ENCODE measurements at regions not wholly inside any gene's neighbourhood (a gene's known extent, or its start where the extent isn't known, plus 50 kb on each side); places are given as distances from the start of the nearest gene placed in this dataset.
"Not testable (repeated sequence)": the region's sequence is repeated elsewhere in the genome, so short reads cannot be mapped to it uniquely, and the experiment has no call there.

GRCh38 chr13:23074075-23074828 lies 106.5 kb upstream of the SGCG start:
- no peak overlapping the region for H3K27ac ChIP-seq (ENCODE audit: low read depth, low read length)
- H3K9ac ChIP-seq (ENCODE audit: low read depth in 1 of 2, low read length in 2 of 2): no peak overlapping the region
- H3K36me3 ChIP-seq (ENCODE audit: control insufficient read depth in 1 of 2, insufficient read depth in 2 of 2, low read length in 2 of 2): no peaks in the 10 kb centered on the region
- no peak overlapping the region for H3K4me3 ChIP-seq (ENCODE audit: low read depth in 1 of 2, low read length in 2 of 2)
- peaks cover 0 to 3% of the 10 kb centered on the region in 2 donors for H3K9me3 ChIP-seq (ENCODE audit: control insufficient read depth in 1 of 2, low read length in 2 of 2)
- no peaks in the 10 kb centered on the region for H3K4me1 ChIP-seq (ENCODE audit: control insufficient read depth in 1 of 2, insufficient read depth in 2 of 2, low read length in 2 of 2)
- H3K27me3 ChIP-seq (ENCODE audit: control insufficient read depth in 1 of 2, insufficient read depth in 2 of 2, low read length in 2 of 2): no peaks in the 10 kb centered on the region

- no peaks in the 10 kb centered on the region for H3K4me1 ChIP-seq (ENCODE audit: control insufficient read depth in 1 of 2, insufficient read depth in 2 of 2, low read length in 2 of 2)
- no peak overlapping the region for H3K27ac ChIP-seq (ENCODE audit: low read depth, low read length)
- H3K27me3 ChIP-seq (ENCODE audit: control insufficient read depth in 1 of 2, insufficient read depth in 2 of 2, low read length in 2 of 2): no peaks in the 10 kb centered on the region
- no peaks in the 10 kb centered on the region for H3K9me3 ChIP-seq (ENCODE audit: control insufficient read depth in 1 of 2, low read length in 2 of 2)
- H3K9ac ChIP-seq (ENCODE audit: low read depth in 1 of 2, low read length in 2 of 2): no peak overlapping the region
- no peaks in the 10 kb centered on the region for H3K36me3 ChIP-seq (ENCODE audit: control insufficient read depth in 1 of 2, insufficient read depth in 2 of 2, low read length in 2 of 2)
- H3K4me3 ChIP-seq (ENCODE audit: low read depth in 1 of 2, low read length in 2 of 2): no peak overlapping the region
Measured at GRCh38 chr13:23081220-23081619, 99.6 kb upstream of the SGCG start.

GRCh38 chr13:23081901-23082300 lies 98.9 kb upstream of the SGCG start:
- H3K4me1 ChIP-seq (ENCODE audit: control insufficient read depth in 1 of 2, insufficient read depth in 2 of 2, low read length in 2 of 2): no peaks in the 10 kb centered on the region
- no peak overlapping the region for H3K4me3 ChIP-seq (ENCODE audit: low read depth in 1 of 2, low read length in 2 of 2)
- H3K36me3 ChIP-seq (ENCODE audit: control insufficient read depth in 1 of 2, insufficient read depth in 2 of 2, low read length in 2 of 2): no peaks in the 10 kb centered on the region
- no peak overlapping the region for H3K27ac ChIP-seq (ENCODE audit: low read depth, low read length)
- no peak overlapping the region for H3K9ac ChIP-seq (ENCODE audit: low read depth in 1 of 2, low read length in 2 of 2)
- no peaks in the 10 kb centered on the region for H3K27me3 ChIP-seq (ENCODE audit: control insufficient read depth in 1 of 2, insufficient read depth in 2 of 2, low read length in 2 of 2)
- no peaks in the 10 kb centered on the region for H3K9me3 ChIP-seq (ENCODE audit: control insufficient read depth in 1 of 2, low read length in 2 of 2)

- no peak overlapping the region for H3K9ac ChIP-seq (ENCODE audit: low read depth in 1 of 2, low read length in 2 of 2)
- H3K27ac ChIP-seq (ENCODE audit: low read depth, low read length): no peak overlapping the region
- no peaks in the 10 kb centered on the region for H3K4me1 ChIP-seq (ENCODE audit: control insufficient read depth in 1 of 2, insufficient read depth in 2 of 2, low read length in 2 of 2)
- H3K4me3 ChIP-seq (ENCODE audit: low read depth in 1 of 2, low read length in 2 of 2): no peak overlapping the region
- H3K9me3 ChIP-seq (ENCODE audit: control insufficient read depth in 1 of 2, low read length in 2 of 2): no peaks in the 10 kb centered on the region
- no peaks in the 10 kb centered on the region for H3K36me3 ChIP-seq (ENCODE audit: control insufficient read depth in 1 of 2, insufficient read depth in 2 of 2, low read length in 2 of 2)
- no peaks in the 10 kb centered on the region for H3K27me3 ChIP-seq (ENCODE audit: control insufficient read depth in 1 of 2, insufficient read depth in 2 of 2, low read length in 2 of 2)
Measured at GRCh38 chr13:23086968-23087623, 93.7 kb upstream of the SGCG start.

DNA sequence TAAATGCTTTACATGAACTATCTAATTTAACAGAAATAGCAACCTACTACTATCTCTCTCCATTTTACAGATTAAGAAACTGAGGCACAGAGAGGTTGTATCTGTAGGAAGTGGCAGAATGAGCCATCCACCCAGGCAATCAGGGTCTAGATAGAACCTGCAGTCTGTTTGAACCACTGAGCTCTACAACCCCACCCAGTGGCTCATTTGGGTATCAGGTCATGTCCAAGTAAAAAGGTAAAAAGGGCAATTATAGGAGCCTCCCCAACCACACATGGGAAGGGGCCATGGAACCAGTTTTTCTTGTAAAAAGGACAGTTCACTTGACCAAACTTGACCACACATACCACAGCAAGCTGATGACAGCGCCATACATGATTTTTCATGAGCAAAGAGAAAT lies 92.9 kb upstream of the SGCG start:
- H3K9me3 ChIP-seq (ENCODE audit: control insufficient read depth in 1 of 2, low read length in 2 of 2): no peaks in the 10 kb centered on the region
- H3K9ac ChIP-seq (ENCODE audit: low read depth in 1 of 2, low read length in 2 of 2): no peak overlapping the region
- H3K4me3 ChIP-seq (ENCODE audit: low read depth in 1 of 2, low read length in 2 of 2): no peak overlapping the region
- no peaks in the 10 kb centered on the region for H3K36me3 ChIP-seq (ENCODE audit: control insufficient read depth in 1 of 2, insufficient read depth in 2 of 2, low read length in 2 of 2)
- H3K4me1 ChIP-seq (ENCODE audit: control insufficient read depth in 1 of 2, insufficient read depth in 2 of 2, low read length in 2 of 2): no peaks in the 10 kb centered on the region
- no peak overlapping the region for H3K27ac ChIP-seq (ENCODE audit: low read depth, low read length)
- no peaks in the 10 kb centered on the region for H3K27me3 ChIP-seq (ENCODE audit: control insufficient read depth in 1 of 2, insufficient read depth in 2 of 2, low read length in 2 of 2)

- H3K4me3 ChIP-seq (ENCODE audit: low read depth in 1 of 2, low read length in 2 of 2): no peak overlapping the region
Measured at GRCh38 chr13:23098161-23098907, 82.4 kb upstream of the SGCG start.

DNA sequence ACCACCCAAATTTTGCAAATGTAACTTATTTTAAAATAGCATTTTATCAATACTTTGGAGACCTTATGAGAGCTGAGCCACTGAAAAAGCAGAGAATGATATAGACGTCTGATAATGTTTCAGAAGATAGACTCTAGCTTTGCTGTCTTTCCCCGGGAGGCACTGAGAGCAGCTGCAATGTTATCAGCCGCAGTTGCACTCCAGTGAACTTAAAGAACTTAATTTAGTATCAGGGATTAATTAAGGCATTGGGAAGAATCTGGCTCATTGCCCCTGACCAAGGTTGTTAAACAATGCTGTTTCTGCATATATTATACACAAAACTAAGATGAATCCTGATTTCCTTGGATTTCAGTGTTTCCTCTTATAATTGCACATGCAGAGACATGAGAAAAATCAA lies 75.7 kb upstream of the SGCG start:
- H3K27ac ChIP-seq (ENCODE audit: low read depth, low read length): no peak overlapping the region

More at GRCh38 chr13:23098161-23098907, 82.4 kb upstream of the SGCG start:
- no peaks in the 10 kb centered on the region for H3K4me1 ChIP-seq (ENCODE audit: control insufficient read depth in 1 of 2, insufficient read depth in 2 of 2, low read length in 2 of 2)
- H3K27ac ChIP-seq (ENCODE audit: low read depth, low read length): no peak overlapping the region
- no peaks in the 10 kb centered on the region for H3K36me3 ChIP-seq (ENCODE audit: control insufficient read depth in 1 of 2, insufficient read depth in 2 of 2, low read length in 2 of 2)
- no peak overlapping the region for H3K9ac ChIP-seq (ENCODE audit: low read depth in 1 of 2, low read length in 2 of 2)
- H3K9me3 ChIP-seq (ENCODE audit: control insufficient read depth in 1 of 2, low read length in 2 of 2): no peaks in the 10 kb centered on the region
- H3K27me3 ChIP-seq (ENCODE audit: control insufficient read depth in 1 of 2, insufficient read depth in 2 of 2, low read length in 2 of 2): no peaks in the 10 kb centered on the region

GRCh38 chr13:23107665-23108064 lies 73.1 kb upstream of the SGCG start:
- no peak overlapping the region for H3K4me3 ChIP-seq (ENCODE audit: low read depth in 1 of 2, low read length in 2 of 2)
- H3K9ac ChIP-seq (ENCODE audit: low read depth in 1 of 2, low read length in 2 of 2): no peak overlapping the region
- no peak overlapping the region for H3K27ac ChIP-seq (ENCODE audit: low read depth, low read length)
- H3K36me3 ChIP-seq (ENCODE audit: control insufficient read depth in 1 of 2, insufficient read depth in 2 of 2, low read length in 2 of 2): no peaks in the 10 kb centered on the region
- H3K4me1 ChIP-seq (ENCODE audit: control insufficient read depth in 1 of 2, insufficient read depth in 2 of 2, low read length in 2 of 2): no peaks in the 10 kb centered on the region
- H3K9me3 ChIP-seq (ENCODE audit: control insufficient read depth in 1 of 2, low read length in 2 of 2): no peaks in the 10 kb centered on the region
- H3K27me3 ChIP-seq (ENCODE audit: control insufficient read depth in 1 of 2, insufficient read depth in 2 of 2, low read length in 2 of 2): no peaks in the 10 kb centered on the region

More for the DNA sequence above, 75.7 kb upstream of the SGCG start:
- H3K9me3 ChIP-seq (ENCODE audit: control insufficient read depth in 1 of 2, low read length in 2 of 2): no peaks in the 10 kb centered on the region
- H3K4me3 ChIP-seq (ENCODE audit: low read depth in 1 of 2, low read length in 2 of 2): no peak overlapping the region
- no peak overlapping the region for H3K9ac ChIP-seq (ENCODE audit: low read depth in 1 of 2, low read length in 2 of 2)
- H3K36me3 ChIP-seq (ENCODE audit: control insufficient read depth in 1 of 2, insufficient read depth in 2 of 2, low read length in 2 of 2): no peaks in the 10 kb centered on the region
- no peaks in the 10 kb centered on the region for H3K4me1 ChIP-seq (ENCODE audit: control insufficient read depth in 1 of 2, insufficient read depth in 2 of 2, low read length in 2 of 2)
- H3K27me3 ChIP-seq (ENCODE audit: control insufficient read depth in 1 of 2, insufficient read depth in 2 of 2, low read length in 2 of 2): no peaks in the 10 kb centered on the region

GRCh38 chr13:23119131-23119530 lies 61.6 kb upstream of the SGCG start:
- Histone ChIP-seq H3K36me3 (ENCODE audit: control insufficient read depth in 1 of 2, insufficient read depth in 2 of 2, low read length in 2 of 2) (no peaks in the 10 kb centered on the region), H3K27me3 (ENCODE audit: control insufficient read depth in 1 of 2, insufficient read depth in 2 of 2, low read length in 2 of 2) (no peaks in the 10 kb centered on the region), H3K4me1 (ENCODE audit: control insufficient read depth in 1 of 2, insufficient read depth in 2 of 2, low read length in 2 of 2) (no peaks in the 10 kb centered on the region), H3K9me3 (ENCODE audit: control insufficient read depth in 1 of 2, low read length in 2 of 2) (no peaks in the 10 kb centered on the region), H3K9ac (ENCODE audit: low read depth in 1 of 2, low read length in 2 of 2) (no peak overlapping the region), H3K27ac (ENCODE audit: low read depth, low read length) (no peak overlapping the region), H3K4me3 (ENCODE audit: low read depth in 1 of 2, low read length in 2 of 2) (no peak overlapping the region)

DNA sequence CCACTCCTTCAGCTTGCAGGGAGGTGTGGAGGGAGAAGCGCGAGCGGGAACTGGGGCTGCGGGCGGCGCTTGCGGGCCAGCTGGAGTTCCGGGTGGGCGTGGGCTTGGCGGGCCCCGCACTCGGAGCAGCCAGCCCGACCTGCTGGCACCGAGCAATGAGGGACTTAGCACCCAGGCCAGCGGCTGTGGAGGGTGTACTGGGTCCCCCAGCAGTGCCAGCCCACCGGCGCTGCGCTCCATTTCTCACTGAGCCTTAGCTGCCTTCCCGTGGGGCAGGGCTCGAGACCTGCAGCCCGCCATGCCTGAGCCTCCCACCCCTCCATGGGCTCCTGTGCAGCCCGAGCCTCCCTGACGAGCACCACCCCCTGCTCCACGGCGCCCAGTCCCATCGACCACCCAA lies 53.2 kb upstream of the SGCG start:
- H3K27ac ChIP-seq (ENCODE audit: low read depth, low read length); H3K4me1 ChIP-seq (ENCODE audit: control insufficient read depth in 1 of 2, insufficient read depth in 2 of 2, low read length in 2 of 2); H3K27me3 ChIP-seq (ENCODE audit: control insufficient read depth in 1 of 2, insufficient read depth in 2 of 2, low read length in 2 of 2); H3K9me3 ChIP-seq (ENCODE audit: control insufficient read depth in 1 of 2, low read length in 2 of 2); H3K36me3 ChIP-seq (ENCODE audit: control insufficient read depth in 1 of 2, insufficient read depth in 2 of 2, low read length in 2 of 2); H3K9ac ChIP-seq (ENCODE audit: low read depth in 1 of 2, low read length in 2 of 2); H3K4me3 ChIP-seq (ENCODE audit: low read depth in 1 of 2, low read length in 2 of 2): not testable (repeated sequence)

All from duodenal mucosa (tissue), 2 donors.